ENCODE measurements at regions not wholly inside any gene's neighbourhood (a gene's known extent, or its start where the extent isn't known, plus 50 kb on each side); places are given as distances from the start of the nearest gene placed in this dataset.

DNA sequence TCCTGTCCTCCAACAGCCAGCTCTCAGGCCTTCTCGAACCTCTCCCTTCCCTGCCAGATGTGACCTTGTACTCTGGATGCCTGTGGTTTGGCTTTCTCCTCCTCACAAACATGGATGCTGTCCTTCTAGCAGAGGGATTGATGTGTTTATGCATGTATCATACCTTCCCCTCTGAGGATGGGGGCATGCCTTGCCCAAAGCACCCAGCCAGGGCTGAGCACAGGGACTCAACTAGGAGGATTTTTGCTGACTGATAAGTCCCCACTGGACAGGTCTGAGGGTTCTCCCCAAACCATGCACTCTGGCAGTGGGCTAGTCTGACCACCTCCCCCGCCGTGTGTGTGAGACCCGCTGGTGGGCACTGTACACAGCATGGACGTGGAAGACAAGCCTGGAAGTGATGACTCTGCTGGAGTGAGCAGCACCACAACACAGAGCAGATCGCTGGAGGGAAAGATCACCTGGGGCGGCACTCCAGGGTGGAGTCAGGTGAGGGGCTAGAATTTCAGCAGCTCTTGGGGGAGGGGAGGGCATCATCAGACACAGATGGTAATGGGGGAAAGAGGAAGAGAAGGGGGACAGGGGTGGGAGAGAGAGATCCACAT is 360.3 kb upstream of the ZNF507 start (continued):
- TF ChIP-seq REST (IDR thresholded peaks at IDR 0.05; ENCODE audit: low read depth, low read length) (no peak), MXI1 (IDR thresholded peaks at IDR 0.05; ENCODE audit: low read depth, low read length) (no peak)

DNA sequence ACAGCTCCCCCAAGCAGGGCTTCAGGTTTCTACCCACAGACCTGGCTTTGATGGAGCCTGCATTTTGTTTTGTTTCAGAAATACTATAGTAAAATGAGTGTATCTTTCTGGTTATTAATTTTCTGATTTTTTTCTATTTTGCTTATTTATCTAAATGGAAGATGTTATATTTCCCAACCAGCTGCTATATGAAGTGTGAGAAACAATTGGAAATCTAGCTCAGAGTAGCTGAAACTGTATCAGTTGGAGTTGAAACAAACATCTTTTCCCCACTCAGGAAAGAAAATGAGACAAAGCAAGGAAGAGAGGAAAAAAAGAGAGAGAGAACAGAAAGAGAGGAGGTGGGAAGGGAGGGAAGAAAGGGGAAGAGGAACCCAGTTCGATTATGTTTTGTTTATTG is 358.5 kb upstream of the ZNF507 start:
- no peak for DNase-seq
- TF ChIP-seq SIN3A (IDR thresholded peaks at IDR 0.05; ENCODE audit: borderline replicate concordance, low read depth, low read length) = no peak
- no peak for TF ChIP-seq POLR2AphosphoS5 (IDR thresholded peaks at IDR 0.05; ENCODE audit: low read depth, low read length)
- TF ChIP-seq MAX (IDR thresholded peaks at IDR 0.05; ENCODE audit: low read depth) = no peak
- TF ChIP-seq, protein P1, sequence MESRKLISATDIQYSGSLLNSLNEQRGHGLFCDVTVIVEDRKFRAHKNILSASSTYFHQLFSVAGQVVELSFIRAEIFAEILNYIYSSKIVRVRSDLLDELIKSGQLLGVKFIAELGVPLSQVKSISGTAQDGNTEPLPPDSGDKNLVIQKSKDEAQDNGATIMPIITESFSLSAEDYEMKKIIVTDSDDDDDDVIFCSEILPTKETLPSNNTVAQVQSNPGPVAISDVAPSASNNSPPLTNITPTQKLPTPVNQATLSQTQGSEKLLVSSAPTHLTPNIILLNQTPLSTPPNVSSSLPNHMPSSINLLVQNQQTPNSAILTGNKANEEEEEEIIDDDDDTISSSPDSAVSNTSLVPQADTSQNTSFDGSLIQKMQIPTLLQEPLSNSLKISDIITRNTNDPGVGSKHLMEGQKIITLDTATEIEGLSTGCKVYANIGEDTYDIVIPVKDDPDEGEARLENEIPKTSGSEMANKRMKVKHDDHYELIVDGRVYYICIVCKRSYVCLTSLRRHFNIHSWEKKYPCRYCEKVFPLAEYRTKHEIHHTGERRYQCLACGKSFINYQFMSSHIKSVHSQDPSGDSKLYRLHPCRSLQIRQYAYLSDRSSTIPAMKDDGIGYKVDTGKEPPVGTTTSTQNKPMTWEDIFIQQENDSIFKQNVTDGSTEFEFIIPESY (IDR thresholded peaks at IDR 0.05; ENCODE audit: borderline replicate concordance, low read depth) = no peak
- no peak for TF ChIP-seq FOXM1 (IDR thresholded peaks at IDR 0.05; ENCODE audit: low read depth)
- no peak for TF ChIP-seq TCF12 (IDR thresholded peaks at IDR 0.05)
- Histone ChIP-seq H4K20me1 (ENCODE audit: insufficient read depth) (no peaks in the 10 kb centered on the region), H3K9me3 (no peaks in the 10 kb centered on the region), H3K9ac (no peak overlapping the region), H3K9me2 (no peaks in the 10 kb centered on the region), H2AFZ (ENCODE audit: low read depth) (no peak overlapping the region), H3K27me3 (ENCODE audit: insufficient read depth) (no peaks in the 10 kb centered on the region), H3F3A (replicated peaks; ENCODE audit: insufficient read depth) (no peaks in the 10 kb centered on the region), H3K79me2 (ENCODE audit: insufficient read depth) (no peaks in the 10 kb centered on the region), H3K4me3 (ENCODE audit: low read depth in 2 of 2, low read length in 1 of 2) (no peak overlapping the region), H3K4me1 (ENCODE audit: control insufficient read depth in 1 of 2, insufficient read depth in 2 of 2, low read depth in 1 of 2, low read length in 1 of 2) (no peaks in the 10 kb centered on the region), H3K36me3 (replicated peaks in 1 of 2; ENCODE audit: control insufficient read depth in 1 of 2, insufficient read depth in 2 of 2, low read length in 1 of 2) (no peaks in the 10 kb centered on the region), H3K4me2 (no peak overlapping the region), H3K27ac (ENCODE audit: low read depth in 2 of 2, low read length in 1 of 2) (no peak overlapping the region)
- 24% methylated on average over 1 of the region's 1 CpG for WGBS (ENCODE audit: low lambda C conversion rate)
- POLR2A ChIA-PET = no interaction called here
- CTCF ChIA-PET = interaction anchor here (1.4 kb wide), 1 partner anchor 56 kb away, joined by 4 read pairs; no protein-coding TSS in a partner anchor

- Histone ChIP-seq H3K79me2 (ENCODE audit: insufficient read depth) (no peaks in the 10 kb centered on the region), H3K27me3 (ENCODE audit: insufficient read depth) (no peaks in the 10 kb centered on the region), H3K9me2 (no peaks in the 10 kb centered on the region), H2AFZ (ENCODE audit: low read depth) (no peak overlapping the region), H3K9me3 (no peaks in the 10 kb centered on the region), H3K9ac (no peak overlapping the region), H3K36me3 (replicated peaks in 1 of 2; ENCODE audit: control insufficient read depth in 1 of 2, insufficient read depth in 2 of 2, low read length in 1 of 2) (no peaks in the 10 kb centered on the region), H3K27ac (ENCODE audit: low read depth in 2 of 2, low read length in 1 of 2) (no peak overlapping the region), H3F3A (replicated peaks; ENCODE audit: insufficient read depth) (no peaks in the 10 kb centered on the region), H3K4me3 (ENCODE audit: low read depth in 2 of 2, low read length in 1 of 2) (no peak overlapping the region), H3K4me2 (no peak overlapping the region), H4K20me1 (ENCODE audit: insufficient read depth) (no peaks in the 10 kb centered on the region), H3K4me1 (ENCODE audit: control insufficient read depth in 1 of 2, insufficient read depth in 2 of 2, low read depth in 1 of 2, low read length in 1 of 2) (no peaks in the 10 kb centered on the region)
- DNase-seq = no peak
- WGBS (ENCODE audit: low lambda C conversion rate) = 18% methylated on average over 2 of the region's 2 CpGs
- ChIA-PET POLR2A (no interaction called here), CTCF (no interaction called here)
- TF ChIP-seq YY1 (IDR thresholded peaks at IDR 0.05; ENCODE audit: low read depth) (no peak), MAX (IDR thresholded peaks at IDR 0.05; ENCODE audit: low read depth) (no peak), SIN3A (IDR thresholded peaks at IDR 0.05; ENCODE audit: borderline replicate concordance, low read depth, low read length) (no peak), FOXJ3 (CRISPR knock-in tag; IDR thresholded peaks at IDR 0.05) (no peak), NRF1 (IDR thresholded peaks at IDR 0.05; ENCODE audit: low read depth, low read length) (no peak), FOXM1 (IDR thresholded peaks at IDR 0.05; ENCODE audit: low read depth) (no peak), FOSL2 (IDR thresholded peaks at IDR 0.05; ENCODE audit: borderline replicate concordance, low read depth) (no peak), MEF2A (IDR thresholded peaks at IDR 0.05; ENCODE audit: borderline replicate concordance, low read depth) (no peak), GATA2 (CRISPR knock-in tag; IDR thresholded peaks at IDR 0.05) (no peak), RCOR1 (IDR thresholded peaks at IDR 0.05; ENCODE audit: low read length) (no peak)
- TF ChIP-seq, protein P1 (IDR thresholded peaks at IDR 0.05; ENCODE audit: borderline replicate concordance, low read depth) = no peak
- TF ChIP-seq, protein P2, sequence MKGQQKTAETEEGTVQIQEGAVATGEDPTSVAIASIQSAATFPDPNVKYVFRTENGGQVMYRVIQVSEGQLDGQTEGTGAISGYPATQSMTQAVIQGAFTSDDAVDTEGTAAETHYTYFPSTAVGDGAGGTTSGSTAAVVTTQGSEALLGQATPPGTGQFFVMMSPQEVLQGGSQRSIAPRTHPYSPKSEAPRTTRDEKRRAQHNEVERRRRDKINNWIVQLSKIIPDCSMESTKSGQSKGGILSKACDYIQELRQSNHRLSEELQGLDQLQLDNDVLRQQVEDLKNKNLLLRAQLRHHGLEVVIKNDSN (IDR thresholded peaks at IDR 0.05; ENCODE audit: borderline replicate concordance, low read depth) = no peak
Observed at GRCh38 chr19:31988256-31988655, 357.2 kb upstream of the ZNF507 start.

All from SK-N-SH (cell line).